Cerebellar nuclear complex (tissue), 1 donor: ENCODE measurements at regions not wholly inside any gene's neighbourhood (a gene's known extent, or its start where the extent isn't known, plus 50 kb on each side); places are given as distances from the start of the nearest gene placed in this dataset.
"Not testable (repeated sequence)": the region's sequence is repeated elsewhere in the genome, so short reads cannot be mapped to it uniquely, and the experiment has no call there.

ENCODE experiments used
- DNase-seq, 2 experiments: peaks; one replicate each; lab custom pipeline; 2025; lab: John Stamatoyannopoulos, UW

DNA sequence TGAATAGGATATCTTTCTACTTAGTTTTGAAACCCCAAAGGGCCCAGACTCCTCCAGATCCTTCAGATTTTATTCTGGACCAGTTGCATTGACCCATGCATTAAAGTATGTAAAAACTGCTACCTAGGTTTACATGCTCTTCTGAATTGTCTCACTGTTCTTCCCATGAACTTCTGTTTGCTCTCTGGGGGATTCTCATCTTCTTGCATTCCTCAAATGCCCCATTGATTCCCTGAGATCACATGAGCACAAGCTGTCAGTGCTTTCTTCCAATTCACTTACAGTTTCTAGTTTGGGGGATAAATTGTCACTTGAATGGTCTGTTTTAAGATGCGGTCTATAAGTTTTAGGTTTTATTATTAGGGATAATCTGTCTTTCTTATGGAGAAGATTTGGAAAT is 188.9 kb upstream of the KIF2B start:
- DNase-seq: no peak

DNA sequence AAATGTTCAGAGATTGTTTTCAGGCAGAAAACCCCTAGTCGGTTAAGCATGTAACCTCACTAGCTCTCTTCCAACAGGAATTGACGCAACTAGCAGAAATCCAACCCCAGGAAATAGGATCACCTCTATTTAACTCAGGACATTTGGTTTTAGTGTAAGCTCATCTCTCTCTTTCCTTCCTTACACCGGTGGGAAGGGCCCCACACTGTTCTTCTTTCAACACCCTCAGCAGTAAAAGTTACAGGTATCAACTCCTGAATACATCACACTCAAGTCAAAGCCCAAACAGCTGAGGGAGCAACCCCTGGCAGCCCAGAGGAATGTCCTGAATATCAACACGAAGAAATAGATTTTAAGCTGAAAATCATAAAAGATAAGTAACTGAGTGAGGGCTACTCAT is 191.2 kb upstream of the KIF2B start:
- DNase-seq: no peak

DNA sequence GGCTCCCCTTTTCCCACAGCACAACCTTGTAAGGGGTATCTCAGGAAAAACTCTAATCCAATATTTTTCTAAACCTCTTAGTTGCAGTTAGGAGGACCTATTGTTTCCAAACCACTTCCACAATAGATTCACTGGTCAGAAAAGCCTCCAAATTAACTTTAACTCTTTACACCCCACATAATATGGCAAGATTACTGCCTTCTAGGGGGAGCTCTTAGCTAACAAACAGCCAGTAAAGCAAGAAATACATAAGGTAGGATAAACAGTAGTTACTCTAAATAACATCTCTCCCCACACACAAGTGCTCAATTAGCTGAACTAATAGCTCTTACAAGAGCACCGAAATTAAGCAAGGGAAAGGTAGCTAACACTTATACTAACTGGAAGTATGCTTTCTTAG is 192.1 kb upstream of the KIF2B start:
- no peak for DNase-seq

DNA sequence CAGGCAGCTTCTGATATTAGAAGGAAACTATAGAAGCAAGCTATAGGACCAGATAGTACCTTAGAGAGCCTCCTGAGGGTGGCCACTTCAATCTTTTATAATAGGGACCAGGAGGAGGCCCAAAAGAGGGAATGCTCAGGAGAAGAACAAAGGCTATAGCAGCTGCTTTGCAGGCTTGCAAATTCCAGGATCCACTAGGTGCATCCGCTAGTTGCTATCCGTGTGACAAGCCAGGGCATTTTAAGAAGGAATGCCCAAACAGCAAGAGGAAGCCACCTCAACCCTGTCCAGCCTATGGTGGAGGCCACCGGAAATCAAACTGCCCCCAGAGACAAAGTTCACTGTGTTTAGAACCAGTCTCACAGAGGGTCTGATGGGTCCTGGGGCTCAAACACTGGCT is 192.6 kb upstream of the KIF2B start:
- DNase-seq: no peak

DNA sequence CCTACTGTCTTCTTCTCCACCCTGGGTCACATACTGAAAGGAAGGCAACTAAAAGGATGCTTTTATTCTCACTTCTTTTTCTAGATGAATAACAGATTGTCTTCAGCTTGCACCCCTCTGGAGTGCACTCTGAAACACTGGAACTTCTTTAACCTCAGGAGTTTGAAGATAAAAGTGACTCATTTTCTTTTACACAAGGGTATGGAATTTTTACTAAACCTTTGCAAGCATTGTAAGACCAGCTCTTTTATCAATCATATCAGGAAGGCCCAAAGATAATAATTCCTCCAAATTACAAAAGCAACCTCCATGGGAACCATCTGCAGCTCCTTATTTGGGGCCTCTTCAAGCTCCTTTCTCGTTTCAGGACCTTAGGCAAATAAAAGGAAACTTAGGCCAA is 193.5 kb upstream of the KIF2B start:
- DNase-seq: no peak

DNA sequence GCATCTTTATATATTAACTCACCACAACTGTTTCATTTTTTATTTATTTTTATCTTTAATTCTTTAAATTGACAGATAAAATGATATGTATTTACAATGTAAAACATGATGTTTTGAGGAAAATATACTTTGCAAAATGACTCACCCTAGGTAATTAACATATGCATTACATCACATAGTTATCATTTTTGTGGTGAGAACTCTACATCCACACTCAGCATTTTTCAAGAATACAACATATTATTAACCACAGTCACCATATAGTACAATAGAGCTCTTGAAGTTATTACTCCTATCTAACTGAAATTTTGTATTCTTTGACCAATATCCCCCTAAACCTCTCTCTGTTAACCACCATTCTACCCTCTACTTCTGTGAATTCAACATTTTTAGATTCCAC is 194.7 kb upstream of the KIF2B start:
- DNase-seq: no peak

DNA sequence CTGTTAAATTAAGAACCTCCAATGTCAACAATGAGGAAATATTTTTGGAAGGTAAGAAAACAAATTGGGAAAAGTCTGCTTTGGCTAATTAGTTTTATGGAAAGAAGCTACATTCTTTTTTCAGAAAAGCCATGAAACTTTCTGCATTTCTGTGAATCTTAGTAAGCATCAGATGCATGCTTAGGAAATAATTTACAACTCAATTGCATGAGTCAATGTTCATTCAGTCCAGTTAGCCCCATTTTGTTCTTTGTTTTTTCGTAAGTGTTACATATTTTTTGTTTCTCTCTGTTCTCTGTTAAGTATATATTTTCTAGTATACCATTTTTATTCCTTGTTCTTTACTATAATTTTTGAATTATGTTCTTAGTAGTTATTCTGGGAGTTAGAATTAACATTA is 195.2 kb upstream of the KIF2B start:
- DNase-seq: no peak

DNA sequence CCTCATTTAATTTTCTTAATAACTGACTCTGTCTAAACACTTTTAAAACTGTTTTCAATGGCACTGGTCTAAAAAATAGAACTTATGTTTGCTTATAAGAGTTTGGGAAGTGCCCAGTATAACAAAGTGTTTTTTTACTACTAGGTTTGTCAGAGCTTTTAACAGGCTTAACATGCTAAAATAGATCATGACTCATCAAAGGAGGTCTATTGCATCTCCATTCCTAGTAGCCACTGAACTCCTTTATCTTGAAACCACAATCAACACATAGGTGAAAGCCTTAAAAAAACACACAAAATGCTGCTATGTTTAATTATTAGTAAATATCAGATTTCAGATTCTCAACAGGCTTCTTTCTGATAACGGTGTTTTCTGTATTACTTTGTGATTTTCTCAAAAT is 196.4 kb upstream of the KIF2B start:
- no peak for DNase-seq

DNA sequence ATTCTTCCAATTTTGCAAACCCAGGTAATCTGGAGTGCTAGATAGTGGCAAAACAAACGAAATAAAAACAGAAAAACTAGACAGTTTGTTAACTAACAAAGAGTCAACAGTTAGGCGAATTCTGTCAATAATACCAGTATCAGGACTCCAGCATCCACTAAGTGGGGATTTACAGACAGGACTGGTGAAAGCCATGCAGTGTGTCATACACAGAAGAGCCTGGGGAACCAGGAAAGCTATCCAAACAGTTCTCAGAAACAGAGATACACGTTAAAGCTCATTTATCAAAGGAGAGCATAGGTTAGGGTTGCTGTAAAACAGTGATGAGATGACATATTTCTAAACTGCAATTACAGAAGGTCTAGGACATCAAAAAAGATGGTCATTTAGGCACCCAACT is 203.7 kb upstream of the KIF2B start:
- no peak for DNase-seq

DNA sequence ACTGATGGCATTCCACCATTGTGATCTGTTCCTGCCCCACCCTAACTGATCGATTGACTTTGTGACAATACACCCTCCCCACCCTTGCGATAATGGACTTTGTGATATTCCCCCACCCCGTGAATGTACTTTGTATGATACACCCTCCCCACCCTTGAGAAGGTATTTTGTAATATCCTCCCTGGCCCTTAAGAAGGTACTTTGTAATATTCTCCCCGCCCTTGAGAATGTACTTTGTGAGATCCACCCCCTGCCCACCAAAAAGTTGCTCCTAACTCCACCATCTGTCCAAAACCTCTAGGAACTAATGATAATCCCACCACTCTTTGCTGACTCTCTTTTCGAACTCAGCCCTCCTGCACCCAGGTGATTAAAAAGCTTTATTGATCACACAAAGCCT is 214.5 kb upstream of the KIF2B start:
- DNase-seq: not testable (repeated sequence)

DNA sequence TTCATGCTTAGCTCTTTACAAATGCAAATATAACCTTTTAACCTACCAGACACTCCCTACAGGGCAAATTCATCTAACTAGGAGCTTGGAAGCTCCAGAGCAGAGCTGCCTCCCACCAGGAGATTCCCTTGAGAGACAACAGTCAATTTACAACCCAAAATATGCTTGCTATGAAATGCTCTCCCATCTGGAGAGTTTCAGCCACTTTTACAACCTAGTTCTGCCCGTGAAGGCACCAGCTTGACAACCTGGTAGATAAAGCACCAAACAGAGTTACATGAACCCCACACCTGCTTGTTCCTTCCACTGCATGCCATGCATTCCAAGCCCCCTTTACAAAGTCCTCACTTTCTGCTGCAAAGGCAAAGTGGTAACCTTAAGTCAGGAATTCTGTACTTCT is 215.3 kb upstream of the KIF2B start:
- DNase-seq: no peak

DNA sequence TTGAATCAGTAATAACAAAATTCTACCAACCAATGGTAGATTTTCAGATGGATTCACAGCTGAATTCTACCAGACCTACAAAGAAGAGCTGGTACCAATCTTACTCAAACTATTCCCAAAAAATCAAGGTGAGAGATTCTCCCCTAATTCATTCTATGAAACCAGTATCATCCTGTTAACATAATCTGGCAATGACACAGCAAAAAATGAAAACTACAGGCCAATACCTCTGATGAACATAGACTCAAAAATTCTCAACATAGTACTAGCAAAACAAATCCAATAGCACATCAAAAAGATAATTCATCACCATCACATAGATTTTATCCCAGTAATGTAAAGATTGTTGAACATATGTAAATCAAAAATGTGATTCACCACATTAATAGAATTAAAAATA is 234.4 kb upstream of the KIF2B start:
- no peak for DNase-seq

DNA sequence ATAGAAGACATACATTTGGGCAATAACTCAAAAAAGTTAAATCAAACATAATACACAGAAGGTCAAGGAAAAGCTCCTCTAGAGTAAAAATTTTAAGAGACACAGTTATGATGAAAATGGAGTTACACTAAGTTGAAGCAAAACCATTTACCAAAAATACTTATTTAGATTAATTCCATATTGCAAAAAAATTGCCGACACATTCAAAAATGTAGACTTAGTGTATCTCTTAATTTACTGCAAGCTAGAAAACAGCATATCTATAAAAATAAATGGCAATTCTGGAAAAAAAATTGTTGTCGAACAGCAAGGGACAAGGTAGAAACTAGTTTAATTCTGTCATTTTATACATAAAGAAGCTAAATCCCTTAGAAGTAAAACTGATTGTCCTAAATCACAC is 248.7 kb upstream of the KIF2B start:
- no peak for DNase-seq

DNA sequence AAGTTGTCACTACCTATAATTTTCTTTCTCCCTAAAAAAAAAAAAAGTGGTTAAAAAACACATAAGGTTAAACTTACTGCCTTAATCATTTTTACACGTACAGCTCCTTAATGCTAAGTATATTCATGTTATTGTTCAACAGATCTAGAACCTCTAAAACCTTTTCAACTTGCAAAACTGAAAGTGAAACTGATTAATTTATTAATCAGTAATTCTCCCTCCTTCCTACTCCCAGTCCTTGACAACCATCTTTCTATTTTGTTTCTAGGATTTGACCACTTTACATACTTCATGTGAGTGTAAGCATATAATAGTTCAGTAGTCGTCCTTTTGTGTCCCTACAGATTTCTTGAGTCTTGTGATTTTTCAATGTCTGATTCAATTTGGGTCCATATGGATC is 251.4 kb upstream of the KIF2B start:
- DNase-seq: no peak

DNA sequence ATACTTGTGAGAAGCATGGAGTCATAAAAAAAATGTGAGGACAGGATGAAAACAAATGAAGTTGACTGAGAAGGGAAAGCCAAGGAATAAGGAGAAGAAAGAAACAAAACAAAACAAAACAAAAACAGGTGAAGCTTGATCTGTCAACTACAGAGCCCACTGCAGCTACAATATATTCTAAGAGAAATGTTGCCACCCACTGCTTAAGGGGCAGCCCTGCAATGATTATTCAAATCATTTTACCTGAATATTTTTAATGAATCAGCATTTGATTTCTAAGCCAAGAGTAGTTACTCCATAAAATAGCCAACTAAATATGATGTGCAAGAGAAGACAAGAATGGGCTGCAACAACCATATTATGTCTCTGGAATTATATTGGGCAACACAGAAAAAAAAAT is 252.0 kb upstream of the KIF2B start:
- DNase-seq: no peak

DNA sequence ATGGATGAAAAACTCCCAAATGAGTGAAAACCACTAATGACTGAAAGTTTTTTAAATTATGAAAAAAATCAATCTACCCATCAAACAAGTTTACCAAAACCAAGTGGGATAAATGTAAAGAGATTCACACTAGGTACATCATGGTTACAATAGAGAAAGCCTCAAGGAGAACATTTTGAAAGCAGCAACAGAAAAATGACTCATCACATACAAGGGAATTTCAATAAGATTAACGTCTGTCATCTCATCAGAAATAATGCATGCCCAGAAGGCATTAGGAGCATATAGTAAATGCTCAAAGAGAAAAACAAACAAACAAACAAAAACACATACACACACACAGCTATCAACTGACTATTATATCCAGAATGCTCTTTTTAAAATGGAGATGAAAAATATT is 261.8 kb upstream of the KIF2B start:
- no peak for DNase-seq

DNA sequence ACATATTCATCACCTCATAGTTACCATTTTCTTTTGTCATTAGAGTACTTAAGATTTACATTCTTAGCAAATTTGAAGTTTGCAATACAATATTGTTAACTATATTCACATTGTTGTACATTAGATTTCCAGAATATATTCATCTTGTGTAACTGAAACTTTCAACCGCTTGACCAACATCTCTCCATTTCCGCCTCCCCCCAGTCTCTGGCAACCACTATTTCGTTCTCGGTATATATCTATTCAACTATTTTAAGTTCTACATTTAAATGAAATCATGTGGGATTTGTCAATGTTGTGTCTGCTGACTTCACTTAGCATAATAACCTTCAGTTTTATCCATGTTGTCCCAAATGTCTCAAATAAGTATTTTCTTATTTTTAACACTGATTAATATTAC is 274.5 kb upstream of the KIF2B start:
- DNase-seq: no peak

DNA sequence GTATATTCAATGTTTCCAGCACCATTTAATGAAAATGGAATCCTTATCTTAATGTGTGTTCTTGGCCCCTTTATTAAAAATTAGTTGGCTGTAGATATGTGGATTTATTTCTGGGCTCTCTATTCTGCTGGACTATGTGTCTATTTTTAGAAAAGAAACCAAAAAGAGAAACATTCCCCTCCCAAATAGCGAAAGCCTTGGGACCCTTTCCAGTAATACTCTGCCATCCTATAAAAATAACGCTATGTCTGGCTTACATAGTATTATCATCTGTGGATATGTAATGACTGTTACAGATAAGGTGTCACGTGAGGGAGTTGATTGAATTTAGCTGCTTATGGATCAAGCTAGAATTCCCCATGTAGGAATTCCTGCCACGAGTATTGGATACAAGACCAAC is 279.3 kb upstream of the KIF2B start:
- no peak for DNase-seq

DNA sequence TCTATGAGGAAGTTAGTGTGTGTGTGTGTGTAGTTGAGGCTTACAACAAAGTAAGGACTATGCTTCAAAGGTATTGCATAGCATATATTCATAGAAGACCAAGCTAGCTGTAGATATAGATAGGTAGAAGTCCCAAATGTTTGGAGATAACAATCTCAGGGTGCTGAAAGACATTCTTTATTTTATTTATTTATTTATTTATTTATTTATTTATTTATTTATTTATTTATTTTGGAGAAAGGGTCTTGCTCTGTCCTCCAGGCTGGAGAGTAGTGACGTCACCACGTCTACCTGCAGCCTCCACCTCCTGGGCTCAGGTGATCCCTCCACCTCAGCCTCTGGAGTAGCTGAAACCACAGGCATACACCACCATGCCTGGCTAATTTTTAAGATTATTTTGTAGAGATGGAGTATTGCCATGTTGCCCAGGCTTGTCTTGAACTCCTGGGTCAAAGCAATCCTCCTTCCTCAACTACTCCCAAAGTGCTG is 284.6 kb upstream of the KIF2B start:
- no peak for DNase-seq

DNA sequence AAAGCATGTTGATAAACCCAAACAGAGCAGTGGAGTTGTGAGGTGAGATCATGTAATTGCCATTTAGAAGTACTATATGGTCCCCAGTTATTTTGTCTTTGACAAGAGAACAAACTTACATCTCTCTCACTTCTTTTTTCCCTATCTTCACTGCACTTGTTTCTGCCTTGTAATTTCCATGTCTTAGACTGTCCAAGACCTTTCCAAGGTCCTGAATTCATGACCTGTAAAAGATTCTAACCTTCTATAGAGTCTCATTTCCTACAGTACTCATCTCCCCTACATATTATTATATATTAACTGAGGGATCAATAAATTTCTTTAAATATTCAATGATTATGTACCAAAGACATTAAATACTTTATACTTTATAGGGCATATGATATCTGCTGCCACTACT is 295.3 kb upstream of the KIF2B start:
- no peak for DNase-seq

DNA sequence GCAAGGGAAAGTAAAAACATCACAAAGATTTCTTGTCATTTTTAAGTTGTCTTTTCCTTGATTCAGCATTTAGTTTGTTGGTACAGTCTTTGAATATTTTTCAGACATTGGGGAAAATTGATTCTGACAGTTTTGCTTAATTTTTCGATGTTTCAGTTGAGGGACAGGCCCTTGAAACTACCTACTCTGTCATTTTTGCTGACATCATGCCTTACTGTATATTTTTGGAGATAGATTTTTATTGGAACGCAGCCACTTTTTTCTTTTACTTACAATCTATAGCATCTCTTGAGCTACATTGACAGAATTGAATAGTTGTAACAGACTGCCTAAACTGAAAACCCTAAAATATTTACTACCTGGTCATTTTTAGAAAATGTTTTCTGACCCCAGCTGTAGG is 297.1 kb upstream of the KIF2B start:
- no peak for DNase-seq

DNA sequence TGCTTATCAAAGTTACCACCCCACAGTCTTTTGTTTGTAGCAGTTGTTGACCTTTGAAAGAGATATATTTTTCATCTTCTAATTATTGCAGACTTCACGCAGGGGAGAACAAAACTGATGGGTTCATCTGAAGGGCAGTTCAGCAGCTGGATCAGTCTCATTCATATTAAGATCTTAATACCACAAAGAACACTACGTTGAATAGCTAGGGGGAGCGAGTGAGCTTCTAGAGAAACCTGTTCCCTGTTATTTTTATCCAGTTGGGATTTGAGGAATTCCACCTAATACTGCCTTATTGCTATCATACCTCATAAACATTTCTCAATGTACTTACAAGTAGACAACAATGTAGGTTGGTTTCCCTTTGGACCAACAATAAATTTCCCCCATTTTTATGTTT is 306.1 kb upstream of the KIF2B start:
- DNase-seq: no peak

DNA sequence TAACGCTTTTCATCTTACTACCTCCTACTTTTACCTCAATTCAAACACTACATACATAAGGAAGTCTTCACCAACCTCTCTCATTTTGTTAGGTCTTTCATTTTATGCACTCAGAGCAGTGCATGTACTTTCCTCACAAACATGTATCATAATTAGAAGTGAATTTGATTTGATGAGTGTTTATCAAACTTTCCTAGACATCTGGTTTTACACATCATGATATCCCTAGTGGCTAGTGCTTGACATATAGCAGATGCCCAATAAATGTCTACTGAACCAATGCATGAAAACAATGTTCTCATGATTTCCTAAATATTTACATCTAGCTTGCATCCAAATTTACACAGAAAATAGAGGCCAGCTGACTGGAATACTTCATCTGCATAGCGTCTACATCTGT is 323.4 kb upstream of the KIF2B start:
- no peak for DNase-seq

DNA sequence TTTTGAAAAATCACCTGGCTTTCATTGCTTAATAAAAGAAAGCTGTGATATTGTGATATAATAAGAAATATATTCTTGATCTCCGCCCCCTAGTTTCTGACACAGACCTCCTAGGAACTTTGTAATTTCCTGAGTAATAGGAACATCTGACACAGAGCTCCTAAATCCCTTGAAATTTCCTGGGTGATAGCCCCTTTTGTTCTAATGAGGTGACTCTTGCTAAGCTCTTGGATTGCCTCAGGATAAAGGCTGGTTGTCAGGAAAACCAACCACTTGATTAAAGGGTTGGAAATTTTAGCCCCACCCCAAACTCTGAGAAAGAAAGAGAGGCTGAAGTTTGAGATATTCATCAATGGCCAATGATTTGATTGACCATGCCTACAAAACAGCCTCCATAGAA is 326.4 kb upstream of the KIF2B start:
- DNase-seq: no peak

DNA sequence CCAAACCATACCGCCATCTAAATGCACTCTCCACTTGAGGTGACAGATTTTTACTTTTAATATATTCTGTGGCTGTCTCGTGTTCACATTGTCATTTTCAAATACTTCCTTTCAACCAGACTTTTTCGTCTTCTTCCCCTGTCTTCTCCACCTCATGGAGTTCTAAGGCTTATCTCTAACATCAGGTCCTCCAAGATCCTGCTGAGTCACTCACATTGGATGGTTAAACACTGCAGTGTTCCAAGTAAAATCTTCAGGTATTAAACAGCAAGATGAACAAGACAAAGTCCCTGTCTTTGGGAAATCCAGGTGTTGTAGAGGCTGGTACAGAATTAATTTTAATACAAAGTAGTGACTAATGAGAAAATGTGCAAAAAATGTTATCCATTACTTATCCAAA is 330.2 kb upstream of the KIF2B start:
- DNase-seq: no peak
